Heart right ventricle (tissue), 16 donors: ENCODE measurements at regions not wholly inside any gene's neighbourhood (a gene's known extent, or its start where the extent isn't known, plus 50 kb on each side); places are given as distances from the start of the nearest gene placed in this dataset.
"Not testable (repeated sequence)": the region's sequence is repeated elsewhere in the genome, so short reads cannot be mapped to it uniquely, and the experiment has no call there.

Source experiments
- ATAC-seq, 8 donors: fragments of 200-7000 bp; cut with Tn5 transposase; one replicate each; pipeline ENCODE4 v1.9.1; 2020; ENCODE audit warnings: mild to moderate bottlenecking in 8 of 8, moderate library complexity in 8 of 8, moderate number of reproducible peaks in 1 of 8
- DNase-seq, 2 donors: peaks; one replicate each; pipeline ENCODE4 v3.0.0-alpha.2; 2020
- H3K27ac ChIP-seq, 10 donors: fragments of 200-600 bp; sonication (generic) in 2 of 10; one replicate each; pipeline versions ENCODE4 v1.5.0 to v1.8.0; 2020 to 2022; ENCODE audit warnings: mild to moderate bottlenecking in 3 of 10
- H3K27me3 ChIP-seq, 7 donors: fragments of 200-600 bp; one replicate each; pipeline ENCODE4 v1.8.0; 2021 to 2022; ENCODE audit warnings: mild to moderate bottlenecking in 2 of 7
- H3K36me3 ChIP-seq, 9 donors: fragments of 200-600 bp; sonication (generic) in 1 of 9; one replicate each; pipeline versions ENCODE4 v1.5.0 to v1.8.0; 2020 to 2022; ENCODE audit warnings: mild to moderate bottlenecking in 2 of 9
- H3K4me1 ChIP-seq, 9 donors: fragments of 200-600 bp; sonication (generic) in 1 of 9; one replicate each; pipeline versions ENCODE4 v1.5.0 to v1.8.0; 2020 to 2022; ENCODE audit warnings: mild to moderate bottlenecking in 4 of 9
- H3K4me3 ChIP-seq, 10 donors: fragments of 200-600 bp; sonication (generic) in 2 of 10; one replicate each; pipeline versions ENCODE4 v1.5.0 to v1.8.0; 2020 to 2022; ENCODE audit warnings: mild to moderate bottlenecking in 7 of 10, moderate library complexity in 2 of 10
- H3K9me3 ChIP-seq, 11 donors: fragments of 200-600 bp in 10 of 11; sonication (generic) in 2 of 11; one replicate each; pipeline versions ENCODE4 v1.5.0 to v1.8.0; 2013 to 2022; ENCODE audit warnings: mild to moderate bottlenecking in 2 of 11, control low read depth in 1 of 11, moderate library complexity in 1 of 11
- CTCF ChIP-seq, 9 donors: fragments of 200-600 bp; sonication (generic) in 2 of 9; IDR thresholded peaks; one replicate each; pipeline versions ENCODE4 v1.5.0 to v1.8.0; 2021 to 2022; ENCODE audit warnings: antibody characterized with exemption in 9 of 9, mild to moderate bottlenecking in 5 of 9, moderate library complexity in 1 of 9
- WGBS, 2 donors: extraction: QIAGEN DNeasy Blood & Tissue Kit; methylation state at CpG; one replicate each; pipeline ENCODE4 v1.1.7; 2013; ENCODE audit warnings: inconsistent platforms in 1 of 2; 5-methylcytosine and 5-hydroxymethylcytosine counted together
- intact Hi-C, 10 donors: fragments of 100-400 bp; cut with DNase I; formaldehyde crosslinking; loops; one replicate each; pipeline versions ENCODE4 v1.11.1 to v1.14.2; 2022
- donor health status: Arrhythmogenic right ventricular cardiomyopathy.
- donor health status: ischemic (EF 13 %, LVEDD 7.1; RV severe dilation, severe dysfunction).
- donor health status: healthy with polysubstance abuse.
- donor health status: DM: no; HTN: yes; CAD: no.
- donor health status: DM: no; HTN: no; CAD: no.
- donor health status: ischemic (EF 25% LVEDD 6.9; RV normal size, moderate dysfunction).
- donor health status: ischemic (EF 25% LVEDD 5.7; RV mildly dilated, moderate dysfunction).
- donor health status: healthy.
- donor health status: DM: yes; HTN: yes; CAD: no.
- donor health status: Ischemic cardiomyopathy.
- donor health status: ischemic (EF 35%, LVEDD 5.7; RV mildly dilated, moderate dysfunction).
- donor health status: nonischemic (EF 11% LVEDD 7.7; RV severe dilation, severe dysfunction).
- donor health status: DM: yes; HTN: yes; CAD: no.
- donor health status: PGD.
- donor health status: ischemic (EF 29% LVEDD 5.4; RV normal size, mild dysfunction).
- donor health status: nonischemic (EF 23%, LVEDD 6.1; RV moderate dilation, normal function).

GRCh38 chr5:12169536-12169935 is 265.3 kb upstream of the CTNND2 start:
- no peaks in the 10 kb centered on the region for H3K36me3 ChIP-seq
- ATAC-seq (no peak), DNase-seq (no peak)
- H3K27me3 ChIP-seq = no peaks in the 10 kb centered on the region
- 58 to 69% methylated on average over 1 of the region's 1 CpG for WGBS, 2 donors
- no peaks in the 10 kb centered on the region for H3K4me1 ChIP-seq
- H3K4me3 ChIP-seq = no peak overlapping the region
- H3K9me3 ChIP-seq = no peaks in the 10 kb centered on the region
- intact Hi-C loops = no loop called here
- no peak overlapping the region for H3K27ac ChIP-seq
- no peak for TF ChIP-seq CTCF (IDR thresholded peaks at IDR 0.05)

GRCh38 chr5:12162863-12163262 is 258.6 kb upstream of the CTNND2 start:
- no peak for DNase-seq
- Histone ChIP-seq H3K27me3 (no peaks in the 10 kb centered on the region), H3K36me3 (no peaks in the 10 kb centered on the region), H3K4me1 (no peaks in the 10 kb centered on the region), H3K4me3 (no peak overlapping the region), H3K9me3 (peaks cover 0 to 38% (median 0%) of the 10 kb centered on the region in 11 donors), H3K27ac (no peak overlapping the region)
- no peak for ATAC-seq
- TF ChIP-seq CTCF (IDR thresholded peaks at IDR 0.05) = no peak
- intact Hi-C loops = no loop called here
- 53 to 56% methylated on average over 2 of the region's 2 CpGs for WGBS, 2 donors

- H3K27ac ChIP-seq = no peak overlapping the region
- TF ChIP-seq CTCF (IDR thresholded peaks at IDR 0.05) = no peak
- H3K36me3 ChIP-seq = no peaks in the 10 kb centered on the region
- intact Hi-C loops = no loop called here
- no peaks in the 10 kb centered on the region for H3K27me3 ChIP-seq
- DNase-seq (no peak), ATAC-seq (no peak)
- H3K9me3 ChIP-seq = peaks cover 0 to 44% (median 4%) of the 10 kb centered on the region in 11 donors
- H3K4me3 ChIP-seq = no peak overlapping the region
- H3K4me1 ChIP-seq = no peaks in the 10 kb centered on the region
Observed at GRCh38 chr5:12147513-12147912, 243.3 kb upstream of the CTNND2 start.

GRCh38 chr5:12141496-12141895 is 237.2 kb upstream of the CTNND2 start:
- WGBS, 2 donors = 66 to 73% methylated on average over 2 of the region's 2 CpGs
- H3K36me3 ChIP-seq = no peaks in the 10 kb centered on the region
- H3K4me3 ChIP-seq = no peak overlapping the region
- TF ChIP-seq CTCF (IDR thresholded peaks at IDR 0.05) = no peak
- no peaks in the 10 kb centered on the region for H3K27me3 ChIP-seq
- no peak for DNase-seq
- intact Hi-C loops = no loop called here
- peaks cover 0 to 41% (median 0%) of the 10 kb centered on the region in 11 donors for H3K9me3 ChIP-seq
- no peak overlapping the region for H3K27ac ChIP-seq
- no peaks in the 10 kb centered on the region for H3K4me1 ChIP-seq
- ATAC-seq = no peak

GRCh38 chr5:12133520-12133919 is 229.3 kb upstream of the CTNND2 start:
- WGBS, 2 donors = 34 to 41% methylated on average over 1 of the region's 1 CpG
- Histone ChIP-seq H3K27ac (no peak overlapping the region), H3K9me3 (peaks cover 0 to 73% (median 4%) of the 10 kb centered on the region in 11 donors)

GRCh38 chr5:12131020-12131419 is 226.8 kb upstream of the CTNND2 start:
- 83% methylated on average over 2 of the region's 2 CpGs for WGBS, 2 donors
- H3K4me3 ChIP-seq, ATAC-seq, H3K27me3 ChIP-seq, intact Hi-C loops, H3K4me1 ChIP-seq, DNase-seq, H3K27ac ChIP-seq, H3K36me3 ChIP-seq: not testable (repeated sequence)
- H3K9me3 ChIP-seq = peaks cover 0 to 75% (median 4%) of the 10 kb centered on the region in 11 donors

More at GRCh38 chr5:12133520-12133919, 229.3 kb upstream of the CTNND2 start:
- intact Hi-C loops = no loop called here
- no peak for ATAC-seq
- TF ChIP-seq CTCF (IDR thresholded peaks at IDR 0.05) = no peak
- DNase-seq = no peak
- Histone ChIP-seq H3K4me1 (no peaks in the 10 kb centered on the region), H3K4me3 (no peak overlapping the region), H3K27me3 (no peaks in the 10 kb centered on the region), H3K36me3 (no peaks in the 10 kb centered on the region)
